ENCODE measurements at regions not wholly inside any gene's neighbourhood (a gene's known extent, or its start where the extent isn't known, plus 50 kb on each side); places are given as distances from the start of the nearest gene placed in this dataset.

GRCh38 chr22:23404689-23405365 is 175.3 kb downstream of the IGLL1 start (continued):
- TF ChIP-seq, protein P1, sequence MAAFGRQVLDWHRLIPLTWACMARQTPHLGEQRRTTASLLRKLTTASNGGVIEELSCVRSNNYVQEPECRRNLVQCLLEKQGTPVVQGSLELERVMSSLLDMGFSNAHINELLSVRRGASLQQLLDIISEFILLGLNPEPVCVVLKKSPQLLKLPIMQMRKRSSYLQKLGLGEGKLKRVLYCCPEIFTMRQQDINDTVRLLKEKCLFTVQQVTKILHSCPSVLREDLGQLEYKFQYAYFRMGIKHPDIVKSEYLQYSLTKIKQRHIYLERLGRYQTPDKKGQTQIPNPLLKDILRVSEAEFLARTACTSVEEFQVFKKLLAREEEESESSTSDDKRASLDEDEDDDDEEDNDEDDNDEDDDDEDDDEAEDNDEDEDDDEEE (CRISPR knock-in tag; IDR thresholded peaks at IDR 0.05), result peak; percentile 92
- TF ChIP-seq JDP2 (CRISPR knock-in tag; IDR thresholded peaks at IDR 0.05; ENCODE audit: borderline replicate concordance) (no peak; the same call in 1 of the 2 replicates), ZFP1 (CRISPR knock-in tag; IDR thresholded peaks at IDR 0.05) (no peak), NFE2L1 (CRISPR knock-in tag; IDR thresholded peaks at IDR 0.05; ENCODE audit: borderline replicate concordance) (no peak), TARDBP (CRISPR knock-in tag; IDR thresholded peaks at IDR 0.05) (0 out of 2 replicates have a peak, but pooled peaks have one; percentile 48), ZNF549 (CRISPR knock-in tag; IDR thresholded peaks at IDR 0.05) (no peak), HDAC2 (CRISPR knock-in tag; IDR thresholded peaks at IDR 0.05) (peak; percentile 58), REPIN1 (CRISPR knock-in tag; IDR thresholded peaks at IDR 0.05; ENCODE audit: borderline replicate concordance, low read depth) (0 out of 2 replicates have a peak, but pooled peaks have one; percentile 33), ZNF33A (CRISPR knock-in tag; IDR thresholded peaks at IDR 0.05; ENCODE audit: borderline replicate concordance) (no peak), MAFG (CRISPR knock-in tag; IDR thresholded peaks at IDR 0.05) (no peak), ETV6 (CRISPR knock-in tag; conservative IDR thresholded peaks at IDR 0.05) (0 out of 2 replicates have a peak, but pooled peaks have one; percentile 50), NFKB2 (CRISPR knock-in tag; IDR thresholded peaks at IDR 0.05; ENCODE audit: borderline replicate concordance) (peak; percentile 84; the same call in 1 of the 2 replicates), ZNF577 (CRISPR knock-in tag; IDR thresholded peaks at IDR 0.05; ENCODE audit: borderline replicate concordance, low read depth) (no peak), GZF1 (CRISPR knock-in tag; IDR thresholded peaks at IDR 0.05) (no peak), ZNF570 (CRISPR knock-in tag; IDR thresholded peaks at IDR 0.05; ENCODE audit: borderline replicate concordance) (no peak), TRIM24 (CRISPR knock-in tag; IDR thresholded peaks at IDR 0.05) (no peak), ONECUT2 (CRISPR knock-in tag; IDR thresholded peaks at IDR 0.05) (peak; percentile 33; the same call in 1 of the 2 replicates), THAP9 (CRISPR knock-in tag; IDR thresholded peaks at IDR 0.05; ENCODE audit: borderline replicate concordance) (no peak), KAT7 (CRISPR knock-in tag; IDR thresholded peaks at IDR 0.05; ENCODE audit: borderline replicate concordance) (no peak), RAD51 (IDR thresholded peaks at IDR 0.05; ENCODE audit: borderline replicate concordance) (no peak), SMAD3 (CRISPR knock-in tag; IDR thresholded peaks at IDR 0.05) (0 out of 2 replicates have a peak, but pooled peaks have one; percentile 49), ZNF34 (CRISPR knock-in tag; IDR thresholded peaks at IDR 0.05; ENCODE audit: borderline replicate concordance) (no peak), MIER3 (CRISPR knock-in tag; IDR thresholded peaks at IDR 0.05; ENCODE audit: borderline replicate concordance) (no peak), STAT5B (CRISPR knock-in tag; IDR thresholded peaks at IDR 0.05) (peak; percentile 91; the same call in 1 of the 2 replicates), CBX2 (IDR thresholded peaks at IDR 0.05; ENCODE audit: low read depth, low read length) (no peak), CBX2 (CRISPR knock-in tag; IDR thresholded peaks at IDR 0.05; ENCODE audit: low read depth) (no peak; the same call in 1 of the 2 replicates), CEBPB (IDR thresholded peaks at IDR 0.05; ENCODE audit: borderline replicate concordance, low read depth, low read length) (no peak), MIER2 (CRISPR knock-in tag; IDR thresholded peaks at IDR 0.05) (peak; percentile 98)
